Heart right ventricle (tissue), 16 donors: ENCODE measurements at regions not wholly inside any gene's neighbourhood (a gene's known extent, or its start where the extent isn't known, plus 50 kb on each side); places are given as distances from the start of the nearest gene placed in this dataset.

Source experiments
- ATAC-seq, 8 donors: fragments of 200-7000 bp; cut with Tn5 transposase; one replicate each; pipeline ENCODE4 v1.9.1; 2020; ENCODE audit warnings: mild to moderate bottlenecking in 8 of 8, moderate library complexity in 8 of 8, moderate number of reproducible peaks in 1 of 8
- DNase-seq, 2 donors: peaks; one replicate each; pipeline ENCODE4 v3.0.0-alpha.2; 2020
- H3K27ac ChIP-seq, 10 donors: fragments of 200-600 bp; sonication (generic) in 2 of 10; one replicate each; pipeline versions ENCODE4 v1.5.0 to v1.8.0; 2020 to 2022; ENCODE audit warnings: mild to moderate bottlenecking in 3 of 10
- H3K27me3 ChIP-seq, 7 donors: fragments of 200-600 bp; one replicate each; pipeline ENCODE4 v1.8.0; 2021 to 2022; ENCODE audit warnings: mild to moderate bottlenecking in 2 of 7
- H3K36me3 ChIP-seq, 9 donors: fragments of 200-600 bp; sonication (generic) in 1 of 9; one replicate each; pipeline versions ENCODE4 v1.5.0 to v1.8.0; 2020 to 2022; ENCODE audit warnings: mild to moderate bottlenecking in 2 of 9
- H3K4me1 ChIP-seq, 9 donors: fragments of 200-600 bp; sonication (generic) in 1 of 9; one replicate each; pipeline versions ENCODE4 v1.5.0 to v1.8.0; 2020 to 2022; ENCODE audit warnings: mild to moderate bottlenecking in 4 of 9
- H3K4me3 ChIP-seq, 10 donors: fragments of 200-600 bp; sonication (generic) in 2 of 10; one replicate each; pipeline versions ENCODE4 v1.5.0 to v1.8.0; 2020 to 2022; ENCODE audit warnings: mild to moderate bottlenecking in 7 of 10, moderate library complexity in 2 of 10
- H3K9me3 ChIP-seq, 11 donors: fragments of 200-600 bp in 10 of 11; sonication (generic) in 2 of 11; one replicate each; pipeline versions ENCODE4 v1.5.0 to v1.8.0; 2013 to 2022; ENCODE audit warnings: mild to moderate bottlenecking in 2 of 11, control low read depth in 1 of 11, moderate library complexity in 1 of 11
- WGBS, 2 donors: extraction: QIAGEN DNeasy Blood & Tissue Kit; methylation state at CpG; one replicate each; pipeline ENCODE4 v1.1.7; 2013; ENCODE audit warnings: inconsistent platforms in 1 of 2; 5-methylcytosine and 5-hydroxymethylcytosine counted together
- intact Hi-C, 10 donors: fragments of 100-400 bp; cut with DNase I; formaldehyde crosslinking; loops; one replicate each; pipeline versions ENCODE4 v1.11.1 to v1.14.2; 2022
- TF ChIP-seq, protein P1 (sequence below), 9 donors: fragments of 200-600 bp; sonication (generic) in 2 of 9; IDR thresholded peaks; one replicate each; pipeline versions ENCODE4 v1.5.0 to v1.8.0; 2021 to 2022; ENCODE audit warnings: antibody characterized with exemption in 9 of 9, mild to moderate bottlenecking in 5 of 9, moderate library complexity in 1 of 9
- donor health status: Arrhythmogenic right ventricular cardiomyopathy.
- donor health status: ischemic (EF 13 %, LVEDD 7.1; RV severe dilation, severe dysfunction).
- donor health status: healthy with polysubstance abuse.
- donor health status: DM: no; HTN: yes; CAD: no.
- donor health status: DM: no; HTN: no; CAD: no.
- donor health status: ischemic (EF 25% LVEDD 6.9; RV normal size, moderate dysfunction).
- donor health status: ischemic (EF 25% LVEDD 5.7; RV mildly dilated, moderate dysfunction).
- donor health status: healthy.
- donor health status: DM: yes; HTN: yes; CAD: no.
- donor health status: Ischemic cardiomyopathy.
- donor health status: ischemic (EF 35%, LVEDD 5.7; RV mildly dilated, moderate dysfunction).
- donor health status: nonischemic (EF 11% LVEDD 7.7; RV severe dilation, severe dysfunction).
- donor health status: DM: yes; HTN: yes; CAD: no.
- donor health status: PGD.
- donor health status: ischemic (EF 29% LVEDD 5.4; RV normal size, mild dysfunction).
- donor health status: nonischemic (EF 23%, LVEDD 6.1; RV moderate dilation, normal function).

DNA sequence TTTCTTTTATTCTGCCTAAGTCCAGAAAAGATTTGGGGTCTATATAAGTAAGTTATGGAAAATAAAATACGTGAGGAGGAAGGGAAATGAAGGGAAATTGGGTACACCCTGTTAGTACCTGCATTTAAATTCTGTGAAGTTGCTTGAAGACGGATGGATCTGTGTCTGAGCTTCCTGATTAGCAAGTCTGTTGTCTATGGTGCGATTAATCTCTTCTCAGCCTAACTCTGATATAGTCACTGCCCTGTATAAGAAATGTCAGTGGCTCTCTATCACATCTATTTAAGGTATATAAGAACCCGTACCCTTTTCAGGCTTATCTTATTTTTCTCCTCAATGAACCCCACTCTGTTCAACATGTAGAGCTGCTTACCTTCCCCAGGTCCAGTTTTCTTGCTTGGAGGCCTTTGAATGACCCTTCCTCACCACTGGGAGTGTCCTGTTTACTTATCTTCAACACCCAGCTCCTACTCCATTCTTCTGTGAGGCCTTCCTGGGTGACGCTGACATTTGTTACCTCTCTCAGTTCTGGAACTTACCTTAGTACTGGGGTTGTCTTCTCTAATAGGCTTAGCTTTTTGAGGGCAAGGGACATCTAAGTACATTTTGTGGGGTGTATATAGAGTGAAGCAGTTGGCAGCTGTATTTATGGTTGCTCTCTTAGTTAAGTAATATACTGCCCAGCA is 149.6 kb upstream of the PRPS1L1 start:
- Histone ChIP-seq H3K27ac (peak overlapping the region in 1 of 10 donors; percentile 54), H3K4me1 (peaks cover 0 to 30% (median 3%) of the 10 kb centered on the region in 9 donors), H3K36me3 (no peaks in the 10 kb centered on the region), H3K9me3 (no peaks in the 10 kb centered on the region), H3K4me3 (no peak overlapping the region), H3K27me3 (no peaks in the 10 kb centered on the region)
- WGBS, 2 donors, result 88 to 90% methylated on average over 5 of the region's 5 CpGs
- TF ChIP-seq, protein P1, sequence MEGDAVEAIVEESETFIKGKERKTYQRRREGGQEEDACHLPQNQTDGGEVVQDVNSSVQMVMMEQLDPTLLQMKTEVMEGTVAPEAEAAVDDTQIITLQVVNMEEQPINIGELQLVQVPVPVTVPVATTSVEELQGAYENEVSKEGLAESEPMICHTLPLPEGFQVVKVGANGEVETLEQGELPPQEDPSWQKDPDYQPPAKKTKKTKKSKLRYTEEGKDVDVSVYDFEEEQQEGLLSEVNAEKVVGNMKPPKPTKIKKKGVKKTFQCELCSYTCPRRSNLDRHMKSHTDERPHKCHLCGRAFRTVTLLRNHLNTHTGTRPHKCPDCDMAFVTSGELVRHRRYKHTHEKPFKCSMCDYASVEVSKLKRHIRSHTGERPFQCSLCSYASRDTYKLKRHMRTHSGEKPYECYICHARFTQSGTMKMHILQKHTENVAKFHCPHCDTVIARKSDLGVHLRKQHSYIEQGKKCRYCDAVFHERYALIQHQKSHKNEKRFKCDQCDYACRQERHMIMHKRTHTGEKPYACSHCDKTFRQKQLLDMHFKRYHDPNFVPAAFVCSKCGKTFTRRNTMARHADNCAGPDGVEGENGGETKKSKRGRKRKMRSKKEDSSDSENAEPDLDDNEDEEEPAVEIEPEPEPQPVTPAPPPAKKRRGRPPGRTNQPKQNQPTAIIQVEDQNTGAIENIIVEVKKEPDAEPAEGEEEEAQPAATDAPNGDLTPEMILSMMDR (IDR thresholded peaks at IDR 0.05), result no peak
- no peak for ATAC-seq
- DNase-seq, result no peak
- intact Hi-C loops, result no loop called here

DNA sequence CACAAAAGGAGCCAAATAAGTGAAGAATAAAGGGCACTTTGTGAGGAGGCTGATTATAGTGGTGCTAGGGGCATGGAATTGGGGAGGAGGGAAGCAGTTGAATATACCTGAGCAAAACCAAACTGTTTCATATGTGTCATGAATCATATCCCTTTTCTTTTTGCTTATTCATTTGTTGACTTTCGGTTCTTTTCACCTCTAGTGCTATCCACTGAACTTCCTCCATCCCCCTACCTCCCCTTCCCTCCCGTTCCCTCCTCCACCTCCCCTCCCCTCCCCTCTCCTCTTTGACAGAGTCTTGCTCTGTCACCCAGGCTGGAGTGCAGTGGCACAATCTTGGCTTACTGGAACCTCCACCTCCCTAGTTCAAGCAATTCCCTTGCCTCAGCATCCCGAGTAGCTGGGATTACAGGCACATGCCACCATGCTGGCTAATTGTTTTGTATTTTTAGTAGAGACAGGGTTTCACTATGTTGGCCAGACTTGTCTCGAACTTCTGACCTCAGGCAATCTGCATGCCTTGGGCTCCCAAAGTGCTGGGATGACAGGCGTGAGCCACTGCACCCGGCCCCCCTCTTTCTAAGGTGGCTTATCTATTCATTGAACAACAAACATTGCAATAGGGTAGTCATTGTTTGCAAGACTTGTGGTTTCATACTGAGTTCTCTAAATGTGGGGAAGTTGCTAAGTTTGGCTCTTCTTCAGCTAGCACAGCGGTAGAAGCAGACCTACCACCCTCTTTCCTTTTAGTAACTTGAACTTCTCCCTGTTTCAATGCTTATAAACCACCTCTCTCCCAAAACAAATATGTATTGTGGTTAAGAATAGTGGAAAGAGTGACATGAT is 150.4 kb upstream of the PRPS1L1 start:
- intact Hi-C loops, result no loop called here
- WGBS, 2 donors, result 73 to 76% methylated on average over 7 of the region's 7 CpGs
- peak overlapping the region in 3 of 10 donors; percentile 1 to 54 (median 21) for H3K27ac ChIP-seq
- TF ChIP-seq, protein P1 (IDR thresholded peaks at IDR 0.05), result no peak
- peak in 5 of 8 donors; percentile 35 to 61 (median 53) for ATAC-seq
- no peaks in the 10 kb centered on the region for H3K27me3 ChIP-seq
- peaks cover 0 to 30% (median 3%) of the 10 kb centered on the region in 9 donors for H3K4me1 ChIP-seq
- no peaks in the 10 kb centered on the region for H3K9me3 ChIP-seq
- DNase-seq, result no peak
- no peaks in the 10 kb centered on the region for H3K36me3 ChIP-seq
- H3K4me3 ChIP-seq, result no peak overlapping the region

DNA sequence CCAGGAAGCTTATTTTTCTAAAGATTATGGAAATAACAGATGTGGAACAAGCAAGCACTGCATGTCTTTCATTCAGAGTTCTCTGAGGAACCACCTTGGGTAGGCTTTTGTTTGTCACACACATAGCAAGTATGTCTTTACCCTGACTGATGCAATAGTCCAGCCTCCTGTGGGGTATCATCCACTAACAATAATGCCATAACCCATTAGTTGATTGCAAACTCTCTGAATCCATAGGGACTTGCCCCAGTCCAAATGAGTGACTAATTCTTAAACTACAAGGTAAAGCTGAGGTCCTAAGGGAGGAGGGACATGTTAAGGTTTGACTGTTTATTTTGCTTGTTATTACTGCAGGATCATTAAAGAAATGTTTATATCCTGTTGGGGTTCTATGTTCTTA is 151.4 kb upstream of the PRPS1L1 start:
- no peak for DNase-seq
- ATAC-seq, result no peak
- intact Hi-C loops, result no loop called here
- Histone ChIP-seq H3K4me3 (no peak overlapping the region), H3K27ac (peak overlapping the region in 2 of 10 donors; percentile 1 to 37), H3K9me3 (no peaks in the 10 kb centered on the region), H3K4me1 (peaks cover 0 to 30% (median 3%) of the 10 kb centered on the region in 9 donors), H3K36me3 (no peaks in the 10 kb centered on the region), H3K27me3 (no peaks in the 10 kb centered on the region)
- TF ChIP-seq, protein P1 (IDR thresholded peaks at IDR 0.05), result no peak

DNA sequence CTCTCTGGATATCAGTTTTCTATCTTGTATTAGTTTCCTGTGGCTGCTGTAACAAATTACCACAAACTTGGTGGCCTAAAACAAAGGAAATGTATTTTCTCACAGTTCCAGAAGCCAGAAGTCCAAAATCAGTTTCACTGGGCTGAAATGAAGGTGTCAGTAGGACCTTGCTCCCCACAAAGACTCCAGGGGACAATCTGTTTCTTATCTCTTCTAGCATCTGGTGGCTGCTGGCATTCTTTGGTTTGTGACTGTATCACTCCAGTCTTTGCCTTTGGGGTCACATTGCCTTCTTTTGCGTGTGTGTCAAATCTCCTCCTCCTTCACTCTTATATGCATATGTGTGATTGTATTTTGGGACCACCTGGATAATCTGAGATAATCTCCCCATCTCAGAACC is 153.0 kb upstream of the PRPS1L1 start:
- H3K4me3 ChIP-seq, result no peak overlapping the region
- ATAC-seq (no peak), DNase-seq (no peak)
- TF ChIP-seq, protein P1 (IDR thresholded peaks at IDR 0.05), result no peak
- H3K27me3 ChIP-seq, result no peaks in the 10 kb centered on the region
- intact Hi-C loops, result no loop called here
- 93% methylated on average over 1 of the region's 1 CpG for WGBS, 2 donors
- H3K36me3 ChIP-seq, result no peaks in the 10 kb centered on the region
- no peaks in the 10 kb centered on the region for H3K9me3 ChIP-seq
- no peak overlapping the region for H3K27ac ChIP-seq
- H3K4me1 ChIP-seq, result peaks cover 0 to 29% (median 3%) of the 10 kb centered on the region in 9 donors
